DMS79 (cell line): ENCODE measurements at regions not wholly inside any gene's neighbourhood (a gene's known extent, or its start where the extent isn't known, plus 50 kb on each side); places are given as distances from the start of the nearest gene placed in this dataset.

Experiments
- DNase-seq: peaks from one replicate; lab custom pipeline; 2025; lab: John Stamatoyannopoulos, UW

DNA sequence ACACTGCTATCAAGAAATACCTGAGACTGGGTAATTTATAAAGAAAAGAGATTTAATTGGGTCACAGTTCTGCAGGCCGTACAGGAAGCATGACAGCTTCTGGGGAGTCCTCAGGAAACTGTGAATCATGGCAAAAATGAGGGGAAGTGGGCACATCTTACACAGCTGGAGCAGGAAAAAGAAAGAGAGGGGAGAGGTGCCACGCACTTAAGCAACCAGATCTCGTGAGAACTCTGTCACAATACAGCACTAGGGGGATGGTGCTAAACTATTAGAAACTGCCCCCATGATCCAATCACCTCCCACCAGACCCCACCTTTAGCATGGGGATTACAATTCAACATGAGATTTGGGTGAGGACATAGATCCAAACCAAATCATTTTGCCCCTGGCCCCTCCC, 105.5 kb upstream of the CPLX2 start:
- DNase-seq, result no peak

DNA sequence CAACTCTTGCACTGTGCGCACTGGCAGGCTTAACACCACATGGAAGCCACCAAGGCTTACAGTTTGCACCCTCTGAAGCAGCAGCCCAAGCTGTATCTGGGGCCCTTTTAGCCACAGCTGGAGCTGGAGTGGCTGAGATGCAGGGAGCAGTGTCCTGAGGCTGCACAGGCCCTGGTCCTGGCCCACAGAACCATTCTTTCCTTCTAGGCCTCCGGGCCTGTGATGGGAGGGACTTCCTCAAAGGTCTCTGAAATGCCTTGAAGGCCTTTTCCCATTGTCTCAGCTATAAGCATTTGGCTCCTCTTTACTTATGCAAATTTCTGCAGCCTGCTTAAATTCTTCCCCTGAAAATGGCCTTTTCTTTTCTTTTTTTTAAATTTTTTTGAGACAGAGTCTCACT, 104.4 kb upstream of the CPLX2 start:
- DNase-seq, result no peak

DNA sequence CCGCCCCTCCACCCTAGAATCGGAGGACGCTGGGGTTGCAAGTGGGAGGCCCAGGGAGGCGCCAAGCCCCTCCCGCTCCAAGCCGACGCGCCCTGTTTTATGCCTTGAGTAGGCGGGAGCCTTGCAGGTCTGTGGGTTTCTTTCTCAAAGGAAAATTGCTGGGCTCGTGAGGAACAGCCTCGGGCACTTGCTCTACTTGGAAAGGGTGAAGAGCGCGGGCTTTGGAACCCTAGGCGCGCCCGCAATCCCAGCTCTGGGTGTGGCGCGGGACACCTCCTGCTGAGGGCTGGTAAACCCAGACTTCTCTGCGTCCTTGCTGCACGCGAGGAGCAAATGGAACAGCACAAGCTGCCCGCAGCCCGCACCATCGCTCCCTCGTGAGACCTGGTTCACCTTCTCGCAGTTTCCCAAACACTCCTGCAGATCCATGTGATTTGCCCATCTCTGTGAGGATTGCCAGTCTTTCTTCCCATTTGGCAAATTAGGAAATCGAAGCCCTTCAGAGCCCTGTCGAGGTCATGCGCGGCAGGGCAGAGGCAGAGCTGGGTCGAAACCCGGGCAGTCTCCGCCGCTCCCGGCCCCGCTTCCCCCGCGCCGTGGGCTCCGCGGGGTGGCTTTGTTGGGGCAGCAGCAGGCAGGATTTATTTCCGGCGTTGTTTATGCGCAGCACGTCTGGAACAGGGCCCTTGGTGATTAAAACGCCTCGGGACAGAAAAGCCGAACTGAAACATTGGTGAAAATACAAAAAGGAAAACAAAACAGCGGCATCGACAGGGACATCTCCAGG, 98.4 kb upstream of the CPLX2 start:
- no peak for DNase-seq

DNA sequence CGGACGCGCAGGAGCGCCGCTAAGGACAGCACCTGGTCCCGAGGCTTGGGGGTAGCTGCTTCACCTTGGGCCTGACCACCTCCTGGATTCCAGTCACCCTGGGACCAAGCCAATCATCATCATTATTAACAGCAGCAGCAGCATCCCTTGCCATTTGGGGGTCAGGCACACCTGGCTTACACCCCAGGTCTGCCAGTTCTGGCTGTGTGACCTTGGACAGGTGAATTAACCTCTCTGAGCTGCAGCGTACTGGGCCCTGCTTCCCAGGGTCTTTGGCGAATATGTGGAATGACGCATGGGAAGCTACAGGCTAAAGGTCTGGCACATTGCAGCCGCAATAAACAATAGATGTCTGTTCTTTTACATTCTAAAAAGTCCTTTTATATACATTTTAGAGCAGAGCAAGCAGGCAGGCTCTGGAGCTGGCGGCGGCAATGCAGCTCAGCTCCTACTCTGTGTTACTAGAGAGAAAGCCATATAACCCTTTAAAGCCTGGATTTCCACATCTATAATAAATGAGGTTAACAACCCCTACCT, 97.8 kb upstream of the CPLX2 start:
- no peak for DNase-seq

DNA sequence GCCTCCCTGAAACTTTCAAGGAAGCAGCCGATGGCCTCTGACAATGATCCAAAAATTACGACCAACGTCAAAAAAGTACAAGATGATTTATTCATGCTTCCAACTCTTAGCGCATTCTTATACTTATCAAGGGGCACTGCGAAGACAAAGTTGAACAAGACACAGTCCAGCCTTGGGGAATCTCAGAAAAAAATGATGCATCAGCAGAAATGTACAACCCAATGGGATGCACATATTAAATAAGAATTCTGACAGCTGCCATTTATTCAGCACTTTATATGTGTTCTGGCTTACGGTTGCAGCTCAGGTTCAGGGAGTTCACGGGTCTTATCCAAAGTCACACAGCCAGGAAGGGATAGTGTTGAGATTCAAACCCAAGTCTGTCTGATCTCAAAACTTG, 96.0 kb upstream of the CPLX2 start:
- DNase-seq, result no peak

DNA sequence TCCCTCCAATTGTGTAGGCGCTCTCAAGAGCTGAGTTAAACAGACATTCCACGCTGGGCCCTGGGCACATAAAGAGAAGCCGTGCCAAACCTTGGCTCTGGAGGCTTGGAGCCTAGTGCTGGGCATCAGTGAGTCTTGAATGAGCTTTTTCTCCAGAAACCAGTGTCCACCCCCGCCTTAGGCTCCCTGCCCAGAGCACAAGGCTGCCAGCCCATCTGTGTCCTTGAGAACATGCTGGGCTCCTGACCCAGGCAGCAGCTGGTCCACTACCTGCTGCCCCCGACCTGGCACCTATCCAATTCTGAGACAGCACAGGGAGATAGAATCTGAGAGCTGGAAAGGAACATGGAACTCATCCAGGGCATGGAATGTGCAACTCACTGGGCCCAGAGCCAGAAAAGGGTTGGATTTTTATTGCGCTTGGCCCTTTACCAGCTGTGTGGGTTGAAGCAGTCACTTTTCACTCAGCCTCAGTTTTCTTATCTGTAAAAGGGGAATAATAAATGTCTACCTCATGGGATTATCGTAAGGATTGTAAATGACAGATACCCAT, 92.4 kb upstream of the CPLX2 start:
- DNase-seq, result peak; percentile 70

DNA sequence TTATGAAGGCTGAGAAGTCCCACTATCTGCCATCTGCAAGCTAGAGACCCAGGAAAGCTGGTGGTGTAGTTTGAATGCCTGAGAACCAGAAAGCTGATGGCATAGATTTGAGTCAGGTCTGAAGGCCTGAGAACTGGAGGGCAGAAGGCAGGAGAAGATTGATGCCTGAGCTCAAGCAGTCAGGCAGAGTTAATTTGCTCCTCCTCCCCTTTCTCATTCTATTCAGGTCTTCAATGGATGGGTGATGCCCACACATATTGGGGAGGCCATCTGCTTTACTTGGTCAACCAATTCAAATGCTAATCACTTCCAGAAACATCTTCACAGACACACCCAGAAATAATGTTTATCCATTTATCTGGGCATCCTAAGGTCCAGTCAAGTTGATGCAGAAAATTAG, 87.6 kb upstream of the CPLX2 start:
- no peak for DNase-seq

DNA sequence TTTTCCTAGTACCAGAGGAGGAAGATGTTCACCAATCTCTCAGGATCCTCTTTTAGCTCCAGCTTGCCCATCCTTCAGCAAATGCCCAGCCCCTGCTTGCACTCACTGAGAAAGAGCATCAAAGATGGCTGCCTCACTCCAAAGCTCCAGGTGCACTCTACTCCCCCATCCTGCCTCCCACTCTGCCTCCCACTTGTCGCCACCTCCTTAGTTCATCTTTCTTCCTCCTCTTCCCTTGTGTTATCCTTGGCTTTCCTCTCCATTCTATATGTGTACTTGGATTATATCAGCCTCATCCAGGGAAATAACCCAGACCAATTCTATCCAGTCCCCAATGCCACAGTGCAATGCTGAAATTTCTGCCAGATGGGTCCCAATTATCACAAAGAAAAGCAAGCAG, 87.1 kb upstream of the CPLX2 start:
- no peak for DNase-seq

DNA sequence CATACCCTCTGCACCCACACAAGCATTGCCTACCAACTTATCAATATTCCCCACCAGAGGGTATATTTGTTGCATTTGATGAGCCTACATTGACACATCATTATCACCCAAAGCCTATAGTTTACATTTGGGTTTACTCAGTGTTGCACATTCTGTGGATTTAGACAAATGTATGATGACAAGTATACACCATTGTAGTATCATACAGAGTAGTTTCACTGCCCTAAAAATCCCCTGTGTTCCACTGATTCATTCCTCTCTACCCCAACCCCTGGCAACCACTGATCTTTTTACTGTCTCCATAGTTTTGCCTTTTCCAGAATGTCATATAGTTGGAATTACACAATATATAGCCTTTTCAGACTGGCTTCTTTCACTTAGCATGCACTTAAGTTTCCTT, 85.7 kb upstream of the CPLX2 start:
- DNase-seq, result no peak

DNA sequence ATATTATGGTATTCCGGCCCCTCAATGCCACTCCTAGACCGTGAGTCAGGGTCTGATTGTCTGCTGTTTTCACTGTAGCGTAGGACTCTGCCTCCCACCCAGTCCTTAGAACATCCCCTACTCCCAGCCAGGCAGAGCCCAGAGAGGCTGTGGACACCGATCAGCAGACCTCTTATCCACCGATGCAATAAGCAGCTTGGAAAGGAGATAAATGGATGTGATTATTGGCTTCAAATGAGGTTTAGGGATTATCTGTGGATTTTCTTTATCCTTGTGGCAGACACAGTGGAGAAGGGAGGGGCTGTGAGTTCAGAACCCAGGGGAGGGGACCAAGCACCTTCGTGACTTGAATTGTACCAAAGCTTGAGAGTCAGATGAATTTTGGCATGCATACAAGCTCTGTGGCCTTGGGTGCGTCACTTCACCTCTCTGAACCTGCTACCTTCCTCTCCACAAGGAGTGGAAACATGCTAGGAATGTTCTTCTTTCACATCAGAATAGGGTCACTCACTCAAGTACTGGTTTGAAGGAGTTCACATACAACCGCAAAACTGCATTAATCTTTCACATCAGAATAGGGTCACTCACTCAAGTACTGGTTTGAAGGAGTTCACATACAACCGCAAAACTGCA, 83.1 kb upstream of the CPLX2 start:
- DNase-seq, result no peak

DNA sequence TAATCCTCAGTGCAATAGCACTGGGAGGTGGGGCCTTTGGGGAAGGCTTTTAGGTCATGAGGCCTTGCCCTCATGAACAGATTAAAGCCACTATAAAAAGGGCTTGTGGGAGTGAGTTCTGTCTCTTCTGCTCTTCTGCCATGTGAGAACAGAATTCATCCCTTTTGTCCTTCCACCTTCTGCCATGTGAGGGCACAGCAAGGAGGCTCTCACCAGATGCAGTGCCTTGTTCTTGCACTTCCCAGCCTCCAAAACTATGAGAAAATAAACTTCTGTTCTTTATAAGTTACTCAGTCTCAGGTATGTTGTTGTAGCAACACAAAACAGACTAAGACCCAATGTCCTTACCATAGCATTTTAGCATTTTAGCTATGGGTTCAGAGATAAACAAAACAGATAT, 81.7 kb upstream of the CPLX2 start:
- no peak for DNase-seq

DNA sequence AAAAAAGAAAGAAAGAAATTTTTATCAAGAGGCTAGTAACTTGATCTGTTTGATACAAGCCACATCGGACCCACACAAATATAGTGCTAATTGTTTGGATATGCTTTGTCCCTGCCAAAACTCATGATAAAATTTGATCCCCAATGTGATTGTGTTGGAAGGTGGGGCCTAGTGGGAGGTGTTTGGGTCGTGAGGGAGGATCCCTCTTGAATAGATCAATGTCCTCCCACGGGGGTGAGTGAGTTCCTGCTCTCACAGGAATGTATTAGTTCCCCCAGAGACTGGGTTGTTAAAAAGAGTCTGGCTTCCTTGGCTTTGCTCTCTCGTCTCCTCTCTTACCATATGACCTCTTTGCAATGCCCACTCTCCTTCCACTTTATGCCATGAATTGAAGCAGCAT, 80.6 kb upstream of the CPLX2 start:
- no peak for DNase-seq

DNA sequence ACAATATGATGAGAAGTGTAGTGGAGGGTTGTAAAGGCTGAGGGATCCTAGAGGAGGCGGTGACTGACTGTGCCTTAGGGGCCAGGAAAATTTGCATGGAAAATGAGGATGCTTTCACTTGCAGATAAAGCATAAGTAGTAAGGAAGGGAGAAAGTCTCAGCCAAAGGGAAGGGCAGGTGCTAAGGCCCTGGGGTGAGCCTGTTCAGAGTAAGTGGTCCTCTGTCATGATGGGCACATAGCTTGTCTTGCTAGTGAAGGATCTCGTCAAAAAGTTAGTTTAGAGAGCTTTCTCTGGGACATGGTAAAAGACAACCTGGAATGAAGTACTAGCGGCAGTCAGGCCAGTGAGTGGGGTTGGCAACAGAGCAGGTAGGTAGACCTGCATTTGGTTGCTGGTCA, 75.4 kb upstream of the CPLX2 start:
- DNase-seq, result no peak

DNA sequence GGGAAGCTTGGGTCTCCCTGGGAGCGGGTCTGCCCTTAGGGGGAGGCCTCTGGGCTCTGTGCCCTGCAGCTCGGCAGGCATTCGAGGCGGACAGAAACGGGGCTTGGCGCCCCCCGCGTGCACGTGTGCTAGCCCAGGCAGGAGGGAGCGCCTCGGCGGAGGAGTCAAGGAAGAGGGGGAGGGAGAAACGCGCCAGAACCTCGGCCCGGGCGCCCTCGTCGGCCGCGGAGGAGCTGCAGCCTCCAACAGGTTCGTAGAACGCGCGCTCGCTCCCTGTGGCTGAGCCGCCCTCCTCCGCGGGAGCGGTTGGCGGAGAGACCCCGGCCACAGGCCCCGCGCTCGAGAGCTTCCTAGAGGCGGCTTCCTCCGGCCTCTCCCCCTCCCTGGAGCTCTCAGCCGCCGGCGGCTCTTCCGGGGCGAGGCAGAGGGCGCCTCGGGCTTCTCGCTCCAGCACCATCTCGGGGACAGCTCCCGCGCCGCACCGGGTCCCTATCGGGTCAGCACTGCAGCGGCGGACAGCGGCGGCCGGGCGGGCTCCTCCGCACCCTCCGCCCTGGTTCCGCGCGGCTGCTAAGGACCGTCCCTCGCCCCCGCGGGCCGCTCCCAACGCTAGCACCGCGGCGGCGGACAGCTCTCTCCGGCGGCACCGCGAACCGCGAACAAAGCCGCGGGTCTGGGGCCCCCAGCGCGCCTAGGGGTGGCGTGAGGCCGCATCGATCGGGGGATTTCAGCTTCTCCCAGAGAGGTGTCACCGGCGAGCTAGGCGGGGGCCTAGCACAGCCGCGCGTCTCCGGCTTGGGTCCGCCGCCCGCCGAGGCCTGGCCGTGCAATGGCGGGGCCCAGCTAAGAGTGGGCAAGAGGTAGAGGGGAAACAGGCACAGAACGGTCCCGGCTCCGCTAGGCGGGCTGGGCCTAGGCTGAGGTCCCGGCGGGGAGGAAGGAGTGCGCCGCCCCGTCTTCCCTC, 74.6 kb upstream of the CPLX2 start:
- peak; percentile 40 for DNase-seq

DNA sequence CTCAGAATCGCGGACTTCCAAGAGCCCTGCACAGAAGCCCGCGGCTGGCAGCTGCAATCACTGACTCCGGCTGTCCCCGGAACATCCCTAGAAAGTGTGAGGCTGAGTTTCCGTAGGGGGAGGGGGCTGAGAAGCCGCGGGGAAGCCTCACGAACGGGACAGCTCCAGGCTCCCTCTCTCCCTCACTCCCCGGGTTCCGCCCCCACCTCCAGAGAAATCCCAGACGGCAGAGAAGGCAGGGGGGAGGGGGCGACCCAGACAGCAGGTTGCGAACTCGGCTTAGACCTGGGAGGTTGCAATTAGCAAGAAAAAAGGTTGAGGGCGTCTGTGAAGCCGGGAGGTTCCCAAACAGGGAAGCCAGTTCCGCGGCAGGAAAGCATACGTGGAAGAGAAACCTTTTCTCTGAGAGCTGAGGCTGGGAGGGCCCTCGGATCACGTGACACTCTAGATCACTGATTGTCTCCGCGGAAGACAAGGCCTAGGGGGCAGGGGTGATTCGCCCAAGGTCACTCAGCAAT, 73.8 kb upstream of the CPLX2 start:
- peak; percentile 38 for DNase-seq

DNA sequence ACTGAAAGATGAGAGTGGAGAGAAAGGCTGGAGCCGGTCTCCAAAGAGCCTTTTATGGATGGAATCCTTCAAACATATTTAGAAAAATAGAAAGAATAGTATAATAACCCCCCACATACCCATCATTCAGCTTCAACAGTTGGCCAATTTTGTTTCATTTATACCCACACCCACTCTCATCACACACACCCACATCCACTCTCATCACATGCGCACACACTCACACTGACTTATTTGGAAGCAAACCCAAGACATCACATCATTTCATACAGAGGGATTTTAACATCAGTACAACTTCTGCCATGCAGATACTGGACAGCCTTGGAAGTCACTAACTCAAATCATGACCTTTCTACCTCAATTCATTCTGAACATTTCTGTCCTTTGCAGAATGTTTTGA, 72.8 kb upstream of the CPLX2 start:
- DNase-seq, result no peak

DNA sequence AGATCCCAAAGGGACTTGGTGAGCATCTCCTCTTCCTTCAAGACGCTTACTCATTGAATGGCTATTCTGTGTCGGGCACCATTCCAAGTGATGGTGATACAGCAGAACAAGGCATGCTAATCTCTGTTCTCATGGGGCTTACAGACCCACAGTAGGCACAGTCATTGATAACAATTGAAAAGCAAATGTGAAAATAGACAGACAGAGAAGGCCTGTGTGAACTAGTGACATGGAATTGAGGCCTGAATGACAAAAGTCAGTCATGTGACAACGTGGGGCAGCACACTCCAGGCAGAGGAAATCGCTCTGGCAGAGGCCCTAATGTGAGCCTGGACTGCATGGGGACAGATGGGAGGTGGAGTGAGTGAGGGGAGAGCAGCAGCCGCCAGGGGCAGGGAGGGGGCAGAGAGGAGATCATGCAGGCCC, 70.7 kb upstream of the CPLX2 start:
- peak; percentile 32 for DNase-seq

DNA sequence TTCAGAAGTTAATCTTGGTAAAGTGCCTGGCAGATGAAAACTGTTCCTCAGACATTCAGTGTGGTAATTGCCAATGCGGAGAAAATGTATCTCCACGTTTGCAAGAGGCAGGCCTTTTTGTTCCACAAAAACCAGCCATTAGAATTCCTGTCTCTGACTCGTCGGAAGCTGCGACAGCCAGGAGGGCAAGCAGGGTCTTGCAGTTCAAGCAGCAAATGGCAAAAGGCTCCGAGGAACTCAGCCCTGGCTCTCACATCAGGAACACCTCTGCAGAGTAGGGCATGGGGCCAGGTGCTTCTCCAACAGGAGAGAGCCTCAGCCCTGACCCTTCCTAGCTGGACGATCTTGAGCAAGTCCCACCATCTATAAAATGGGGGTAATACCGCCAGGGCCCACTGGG, 69.0 kb upstream of the CPLX2 start:
- no peak for DNase-seq

DNA sequence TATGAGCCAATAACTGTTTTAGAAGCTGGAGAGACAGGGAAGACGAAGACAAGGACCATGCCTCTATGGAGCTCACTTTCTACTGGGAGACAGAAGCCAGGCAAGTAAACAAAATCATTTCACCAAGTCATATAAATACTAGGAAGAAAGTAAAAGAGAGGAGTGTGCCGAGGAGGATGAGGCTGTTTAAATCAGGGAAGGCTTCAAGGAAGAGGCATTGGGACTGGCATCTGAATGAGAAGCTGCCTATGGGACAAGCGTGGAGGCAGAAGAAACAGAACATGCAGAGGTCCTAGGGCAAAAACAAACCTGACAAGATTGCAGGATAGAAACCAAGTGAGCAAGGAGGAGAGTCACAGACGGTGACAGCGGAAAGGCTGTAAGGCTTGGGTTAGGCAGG, 68.1 kb upstream of the CPLX2 start:
- no peak for DNase-seq

DNA sequence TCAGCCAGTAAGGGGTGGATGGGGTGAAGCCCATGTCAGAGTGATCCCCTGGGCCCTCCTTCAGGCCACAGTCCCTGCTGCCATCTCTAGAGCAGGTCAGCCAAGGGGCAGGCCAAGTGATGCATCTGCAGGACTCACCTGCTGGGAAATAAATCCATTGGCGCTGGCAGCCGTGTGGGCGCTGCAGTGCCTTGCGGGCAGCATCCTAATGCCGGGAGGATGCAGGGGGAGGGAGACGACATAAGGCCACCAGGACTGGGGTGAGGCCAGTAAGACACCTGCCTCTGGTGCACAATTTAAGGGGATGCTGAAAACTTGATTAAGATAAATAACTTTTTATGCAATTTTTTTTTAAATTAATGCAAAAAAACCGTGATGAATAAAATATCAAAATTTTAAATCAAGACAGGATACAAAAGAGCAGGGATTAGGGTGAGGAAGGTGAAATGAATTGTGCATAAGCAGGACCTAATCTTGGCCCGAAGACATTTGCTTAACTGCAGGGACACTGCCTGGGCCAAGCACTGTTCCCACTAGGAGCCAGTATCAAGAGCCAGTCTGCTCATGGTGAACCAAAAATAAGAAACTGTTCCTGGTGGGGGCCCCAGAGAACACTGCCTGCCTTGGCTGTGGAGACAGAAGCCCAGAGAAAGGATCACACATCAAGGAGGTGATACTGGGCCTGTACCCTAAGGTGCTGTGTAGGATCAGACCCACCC, 67.5 kb upstream of the CPLX2 start:
- no peak for DNase-seq
